Left lung (tissue), 4 donors: ENCODE measurements at regions not wholly inside any gene's neighbourhood (a gene's known extent, or its start where the extent isn't known, plus 50 kb on each side); places are given as distances from the start of the nearest gene placed in this dataset.

Source experiments
- ATAC-seq: fragments of 200-7000 bp; cut with Tn5 transposase; one replicate; pipeline ENCODE4 v1.9.1; 2020; ENCODE audit warnings: moderate library complexity
- DNase-seq, 4 donors: peaks; one replicate each; pipeline ENCODE4 v3.0.0-alpha.2; 2013 to 2020
- H3K27ac ChIP-seq, 2 donors: fragments of 200-600 bp; sonication (generic) in 1 of 2; one replicate each; pipeline versions ENCODE4 v1.5.0 to v1.8.0; 2020 to 2021
- H3K27me3 ChIP-seq, 2 donors: fragments of 200-600 bp; sonication (generic) in 1 of 2; one replicate each; pipeline versions ENCODE4 v1.5.0 to v1.8.0; 2020 to 2021
- H3K36me3 ChIP-seq, 2 donors: fragments of 200-600 bp; sonication (generic) in 1 of 2; one replicate each; pipeline versions ENCODE4 v1.5.0 to v1.8.0; 2020 to 2021
- H3K4me1 ChIP-seq, 2 donors: fragments of 200-600 bp; one replicate each; pipeline ENCODE4 v1.8.0; 2021
- H3K4me3 ChIP-seq, 2 donors: fragments of 200-600 bp; sonication (generic) in 1 of 2; one replicate each; pipeline versions ENCODE4 v1.5.0 to v1.8.0; 2020 to 2021; ENCODE audit warnings: mild to moderate bottlenecking in 1 of 2
- H3K9me3 ChIP-seq, 2 donors: fragments of 200-600 bp; sonication (generic) in 1 of 2; one replicate each; pipeline versions ENCODE4 v1.5.0 to v1.8.0; 2020 to 2021
- intact Hi-C, 2 donors: fragments of 100-400 bp; cut with DNase I; formaldehyde crosslinking; loops; one replicate each; pipeline versions ENCODE4 v1.11.2 to v1.14.2; 2022
- TF ChIP-seq, protein P1 (sequence below), 2 donors: fragments of 200-600 bp; sonication (generic) in 1 of 2; IDR thresholded peaks; one replicate each; pipeline versions ENCODE4 v1.5.0 to v1.8.0; 2021; ENCODE audit warnings: antibody characterized with exemption in 2 of 2
- donor health status: DM: no; HTN: yes; CAD: no.
- donor health status: DM: no; HTN: no; CAD: no.

- TF ChIP-seq, protein P1, sequence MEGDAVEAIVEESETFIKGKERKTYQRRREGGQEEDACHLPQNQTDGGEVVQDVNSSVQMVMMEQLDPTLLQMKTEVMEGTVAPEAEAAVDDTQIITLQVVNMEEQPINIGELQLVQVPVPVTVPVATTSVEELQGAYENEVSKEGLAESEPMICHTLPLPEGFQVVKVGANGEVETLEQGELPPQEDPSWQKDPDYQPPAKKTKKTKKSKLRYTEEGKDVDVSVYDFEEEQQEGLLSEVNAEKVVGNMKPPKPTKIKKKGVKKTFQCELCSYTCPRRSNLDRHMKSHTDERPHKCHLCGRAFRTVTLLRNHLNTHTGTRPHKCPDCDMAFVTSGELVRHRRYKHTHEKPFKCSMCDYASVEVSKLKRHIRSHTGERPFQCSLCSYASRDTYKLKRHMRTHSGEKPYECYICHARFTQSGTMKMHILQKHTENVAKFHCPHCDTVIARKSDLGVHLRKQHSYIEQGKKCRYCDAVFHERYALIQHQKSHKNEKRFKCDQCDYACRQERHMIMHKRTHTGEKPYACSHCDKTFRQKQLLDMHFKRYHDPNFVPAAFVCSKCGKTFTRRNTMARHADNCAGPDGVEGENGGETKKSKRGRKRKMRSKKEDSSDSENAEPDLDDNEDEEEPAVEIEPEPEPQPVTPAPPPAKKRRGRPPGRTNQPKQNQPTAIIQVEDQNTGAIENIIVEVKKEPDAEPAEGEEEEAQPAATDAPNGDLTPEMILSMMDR (IDR thresholded peaks at IDR 0.05), result no peak
- ATAC-seq (no peak), DNase-seq (no peak)
- Histone ChIP-seq H3K4me3 (no peak overlapping the region), H3K9me3 (no peaks in the 10 kb centered on the region), H3K27me3 (no peaks in the 10 kb centered on the region), H3K36me3 (no peaks in the 10 kb centered on the region), H3K27ac (no peak overlapping the region), H3K4me1 (no peaks in the 10 kb centered on the region)
- intact Hi-C loops, result no loop called here
These were observed 216.0 kb upstream of the HTR2A start for GRCh38 chr13:47112903-47113299.

GRCh38 chr13:47112205-47112902 lies 215.5 kb upstream of the HTR2A start:
- H3K4me3 ChIP-seq, result no peak overlapping the region
- TF ChIP-seq, protein P1 (IDR thresholded peaks at IDR 0.05), result no peak
- intact Hi-C loops, result no loop called here
- no peak overlapping the region for H3K27ac ChIP-seq
- no peak for ATAC-seq
- DNase-seq, result no peak
- no peaks in the 10 kb centered on the region for H3K36me3 ChIP-seq
- no peaks in the 10 kb centered on the region for H3K27me3 ChIP-seq
- H3K9me3 ChIP-seq, result no peaks in the 10 kb centered on the region
- H3K4me1 ChIP-seq, result no peaks in the 10 kb centered on the region

GRCh38 chr13:47111499-47111898 lies 214.6 kb upstream of the HTR2A start:
- Histone ChIP-seq H3K27me3 (no peaks in the 10 kb centered on the region), H3K27ac (no peak overlapping the region), H3K36me3 (no peaks in the 10 kb centered on the region), H3K9me3 (no peaks in the 10 kb centered on the region), H3K4me1 (no peaks in the 10 kb centered on the region), H3K4me3 (no peak overlapping the region)
- TF ChIP-seq, protein P1 (IDR thresholded peaks at IDR 0.05), result no peak
- intact Hi-C loops, result no loop called here
- ATAC-seq (no peak), DNase-seq (no peak)

DNA sequence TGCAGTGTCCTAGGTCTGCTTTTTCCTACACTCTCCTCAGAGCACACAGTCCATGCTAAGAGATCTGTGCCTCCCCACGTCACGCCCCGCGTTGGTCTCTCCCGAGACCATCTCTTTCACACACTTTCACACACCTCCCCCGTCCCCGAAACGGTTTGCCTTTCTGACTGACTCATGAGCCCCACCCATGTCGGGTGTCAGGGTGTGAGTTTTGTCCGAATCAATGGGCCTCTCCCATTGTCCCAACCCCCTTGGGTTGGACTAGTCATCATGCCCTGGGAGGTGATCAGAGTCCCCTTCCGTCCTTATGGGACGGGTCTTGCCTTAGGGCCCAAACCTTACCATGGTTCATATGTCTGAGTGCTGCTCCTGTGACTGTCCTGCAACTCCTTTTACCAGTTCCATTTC lies 214.0 kb upstream of the HTR2A start:
- no peaks in the 10 kb centered on the region for H3K27me3 ChIP-seq
- TF ChIP-seq, protein P1 (IDR thresholded peaks at IDR 0.05), result no peak
- DNase-seq, result peak in 1 of 4 donors; percentile 38
- no peaks in the 10 kb centered on the region for H3K9me3 ChIP-seq
- H3K27ac ChIP-seq, result no peak overlapping the region
- intact Hi-C loops, result no loop called here
- no peaks in the 10 kb centered on the region for H3K4me1 ChIP-seq
- no peak for ATAC-seq
- H3K36me3 ChIP-seq, result no peaks in the 10 kb centered on the region
- no peak overlapping the region for H3K4me3 ChIP-seq

GRCh38 chr13:47110141-47110540 lies 213.3 kb upstream of the HTR2A start:
- intact Hi-C loops, result no loop called here
- ATAC-seq (no peak), DNase-seq (no peak)
- Histone ChIP-seq H3K27me3 (no peaks in the 10 kb centered on the region), H3K27ac (no peak overlapping the region), H3K4me1 (no peaks in the 10 kb centered on the region), H3K4me3 (no peak overlapping the region), H3K9me3 (no peaks in the 10 kb centered on the region), H3K36me3 (no peaks in the 10 kb centered on the region)
- TF ChIP-seq, protein P1 (IDR thresholded peaks at IDR 0.05), result no peak
